ENCODE measurements at regions not wholly inside any gene's neighbourhood (a gene's known extent, or its start where the extent isn't known, plus 50 kb on each side); places are given as distances from the start of the nearest gene placed in this dataset.

DNA sequence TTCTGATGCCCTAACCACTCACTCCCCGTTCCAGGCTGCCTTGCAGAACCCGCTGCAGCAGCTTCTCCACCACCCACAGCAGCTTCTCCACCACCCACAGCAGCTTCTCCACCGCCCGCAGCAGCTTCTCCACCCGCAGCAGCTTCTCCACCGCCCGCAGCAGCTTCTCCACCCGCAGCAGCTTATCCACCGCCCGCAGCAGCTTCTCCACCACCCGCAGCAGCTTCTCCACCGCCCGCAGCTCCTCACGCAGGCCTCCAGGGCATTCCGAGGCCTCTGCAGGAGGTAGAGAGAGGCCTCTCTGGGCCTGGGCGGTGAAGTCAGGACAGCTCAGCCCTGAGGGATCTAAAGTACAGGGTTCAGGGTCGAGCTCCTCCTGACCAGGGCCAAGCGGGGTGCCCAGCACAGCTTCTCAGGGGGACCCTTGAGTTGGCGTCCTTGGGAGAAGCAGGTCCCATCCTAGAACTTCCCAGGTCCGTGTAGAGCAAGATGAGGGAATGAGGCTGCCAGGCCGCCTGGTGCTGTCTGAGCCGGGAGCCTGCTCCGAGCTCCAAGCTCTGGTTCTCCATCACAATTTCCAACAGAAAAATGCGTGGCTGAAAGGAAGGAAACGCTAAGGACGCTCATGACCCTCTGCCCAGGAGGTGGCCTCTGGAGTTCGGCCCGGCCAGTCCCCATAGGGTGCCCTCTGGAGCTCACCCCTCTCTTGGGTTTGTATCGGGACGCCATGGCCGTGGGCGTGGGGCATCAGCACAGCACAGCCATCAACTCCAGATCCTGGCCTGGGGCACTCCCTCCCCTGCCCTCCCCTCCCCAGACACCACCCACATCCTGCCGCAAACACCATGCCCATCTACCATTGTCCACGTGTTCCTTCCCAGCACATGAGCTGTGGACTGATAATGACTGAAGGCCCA, 528.6 kb downstream of the BRD1 start:
- Mint-ChIP-seq H3K4me3 (no peak overlapping the region), H3K27ac (no peak overlapping the region), H3K27me3 (ENCODE audit: low read depth in 2 of 2) (no peaks in the 10 kb centered on the region), H3K4me1 (no peaks in the 10 kb centered on the region), H3K9me3 (no peaks in the 10 kb centered on the region), H3K36me3 (no peaks in the 10 kb centered on the region)
- DNase-seq = no peak
- Histone ChIP-seq H3K4me1 (ENCODE audit: control insufficient read depth, insufficient read depth, low read length) (no peaks in the 10 kb centered on the region), H3K36me3 (ENCODE audit: control insufficient read depth, insufficient read depth, low read length) (no peaks in the 10 kb centered on the region), H3K4me3 (ENCODE audit: low read length) (no peak overlapping the region), H3K9me3 (ENCODE audit: control insufficient read depth, insufficient read depth, low read length) (no peaks in the 10 kb centered on the region), H3K27ac (ENCODE audit: low read length) (no peak overlapping the region), H3K27me3 (ENCODE audit: control insufficient read depth, insufficient read depth, low read length) (no peaks in the 10 kb centered on the region)
- no peak for ATAC-seq
- intact Hi-C loops (cut with micrococcal nuclease) = no loop called here
- WGBS (ENCODE audit: insufficient coverage) = 83% methylated on average over 34 of the region's 34 CpGs
- TF ChIP-seq CTCF (IDR thresholded peaks at IDR 0.05) = no peak

DNA sequence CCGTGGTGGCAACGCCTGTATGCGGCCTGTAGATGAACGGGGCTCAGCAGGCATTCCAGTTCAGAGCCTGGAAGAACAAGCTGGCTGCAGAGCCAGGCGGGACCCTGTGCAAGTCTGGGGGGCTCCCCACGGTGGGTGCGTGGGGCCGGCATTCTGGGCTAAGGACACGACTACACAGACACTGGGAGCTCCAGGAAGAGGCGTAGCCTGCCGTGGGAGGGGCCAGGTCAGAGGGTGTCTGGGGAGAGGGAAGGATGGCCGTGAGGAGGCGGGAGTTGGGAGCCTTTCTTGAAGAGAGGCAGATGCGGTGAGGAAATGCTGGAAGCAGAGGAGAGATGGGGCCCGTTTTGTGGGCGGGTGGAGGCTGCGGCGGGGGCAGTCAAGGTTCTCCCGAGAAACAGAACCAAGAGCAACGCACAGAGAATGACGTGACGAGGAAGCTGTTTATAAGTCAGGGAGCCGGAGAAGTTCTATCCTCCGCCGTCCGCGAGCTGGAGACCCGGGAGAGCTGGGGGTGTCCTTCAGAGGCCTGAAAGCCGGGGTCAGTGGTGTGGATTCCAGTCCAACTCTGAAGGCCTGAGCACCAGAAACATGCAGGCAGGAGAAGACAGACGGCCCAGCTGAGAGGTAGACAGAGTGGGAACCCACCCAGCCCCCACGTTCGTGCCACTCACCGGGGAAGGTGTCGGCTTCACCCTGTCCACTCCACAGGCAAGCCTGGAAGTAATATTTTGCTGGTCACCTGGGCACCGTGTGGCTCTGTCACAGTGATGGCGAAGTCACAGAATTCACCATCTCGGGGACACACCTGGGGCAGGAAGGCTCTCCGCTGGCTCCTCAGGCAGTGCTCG, 529.6 kb downstream of the BRD1 start:
- H3K36me3 Mint-ChIP-seq = no peaks in the 10 kb centered on the region
- 79% methylated on average over 39 of the region's 39 CpGs for WGBS (ENCODE audit: insufficient coverage)
- Histone ChIP-seq H3K27ac (ENCODE audit: low read length) (no peak overlapping the region), H3K4me3 (ENCODE audit: low read length) (no peak overlapping the region), H3K27me3 (ENCODE audit: control insufficient read depth, insufficient read depth, low read length) (no peaks in the 10 kb centered on the region), H3K4me1 (ENCODE audit: control insufficient read depth, insufficient read depth, low read length) (no peaks in the 10 kb centered on the region), H3K9me3 (ENCODE audit: control insufficient read depth, insufficient read depth, low read length) (peaks cover 2% of the 10 kb centered on the region), H3K36me3 (ENCODE audit: control insufficient read depth, insufficient read depth, low read length) (no peaks in the 10 kb centered on the region)
- intact Hi-C loops (cut with micrococcal nuclease) = no loop called here
- H3K9me3 Mint-ChIP-seq = peaks cover 3 to 5% of the 10 kb centered on the region in 2 donors
- no peaks in the 10 kb centered on the region for H3K4me1 Mint-ChIP-seq
- H3K4me3 Mint-ChIP-seq = no peak overlapping the region
- no peak overlapping the region for H3K27ac Mint-ChIP-seq
- no peak for DNase-seq
- TF ChIP-seq CTCF (IDR thresholded peaks at IDR 0.05) = no peak
- H3K27me3 Mint-ChIP-seq (ENCODE audit: low read depth in 2 of 2) = no peaks in the 10 kb centered on the region
- no peak for ATAC-seq

GRCh38 chr22:49297286-49297870, 530.3 kb downstream of the BRD1 start:
- intact Hi-C loops (cut with micrococcal nuclease) = no loop called here
- Mint-ChIP-seq H3K4me3 (no peak overlapping the region), H3K27ac (no peak overlapping the region), H3K36me3 (no peaks in the 10 kb centered on the region), H3K27me3 (ENCODE audit: low read depth in 2 of 2) (no peaks in the 10 kb centered on the region), H3K4me1 (no peaks in the 10 kb centered on the region), H3K9me3 (peaks cover 3 to 5% of the 10 kb centered on the region in 2 donors)
- no peak for TF ChIP-seq CTCF (IDR thresholded peaks at IDR 0.05)
- H3K27me3 ChIP-seq (ENCODE audit: control insufficient read depth, insufficient read depth, low read length) = no peaks in the 10 kb centered on the region
- peaks cover 5% of the 10 kb centered on the region for H3K9me3 ChIP-seq (ENCODE audit: control insufficient read depth, insufficient read depth, low read length)
- no peak for ATAC-seq
- no peak for DNase-seq
- no peaks in the 10 kb centered on the region for H3K36me3 ChIP-seq (ENCODE audit: control insufficient read depth, insufficient read depth, low read length)
- no peak overlapping the region for H3K4me3 ChIP-seq (ENCODE audit: low read length)
- H3K4me1 ChIP-seq (ENCODE audit: control insufficient read depth, insufficient read depth, low read length) = no peaks in the 10 kb centered on the region
- WGBS (ENCODE audit: insufficient coverage) = 89% methylated on average over 27 of the region's 27 CpGs
- no peak overlapping the region for H3K27ac ChIP-seq (ENCODE audit: low read length)
